Mesenchymal stem cell (in vitro differentiated cells and primary cell): ENCODE measurements at regions not wholly inside any gene's neighbourhood (a gene's known extent, or its start where the extent isn't known, plus 50 kb on each side); places are given as distances from the start of the nearest gene placed in this dataset.

Experiments
- DNase-seq: peaks from one replicate; pipeline ENCODE4 v3.0.0-alpha.2; 2013
- H2AFZ ChIP-seq: one replicate; pipeline ENCODE4 v1.6.1; 2013; ENCODE audit warnings: low read depth, mild to moderate bottlenecking, control low read depth, inconsistent platforms, low read length, moderate library complexity
- H2AK5ac ChIP-seq: 2 replicates; pipeline ENCODE4 v1.6.1; 2013; ENCODE audit warnings: low read length, moderate library complexity, mild to moderate bottlenecking, inconsistent platforms; ENCODE audit not compliant: severe bottlenecking
- H2BK120ac ChIP-seq: one replicate; pipeline ENCODE4 v1.6.1; 2013; ENCODE audit warnings: low read depth, mild to moderate bottlenecking, inconsistent platforms, low read length, moderate library complexity
- H2BK12ac ChIP-seq, 2 experiments: one replicate each; pipeline ENCODE4 v1.6.1; 2013; ENCODE audit warnings: inconsistent platforms in 2 of 2, low read length in 2 of 2, mild to moderate bottlenecking in 2 of 2, moderate library complexity in 2 of 2, control low read depth in 1 of 2
- H2BK15ac ChIP-seq: one replicate; pipeline ENCODE4 v1.6.1; 2013; ENCODE audit warnings: mild to moderate bottlenecking, low read depth, inconsistent platforms; ENCODE audit not compliant: poor library complexity, severe bottlenecking
- H2BK5ac ChIP-seq: 2 replicates; pipeline ENCODE4 v1.6.1; 2013; ENCODE audit warnings: low read depth, mild to moderate bottlenecking, low read length, control low read depth, inconsistent platforms; ENCODE audit not compliant: poor library complexity, severe bottlenecking
- H3K14ac ChIP-seq, 2 experiments: one replicate each; pipeline ENCODE4 v1.6.1; 2013; ENCODE audit warnings: inconsistent platforms in 2 of 2, low read length in 2 of 2, control low read depth in 1 of 2, mild to moderate bottlenecking in 1 of 2, moderate library complexity in 1 of 2
- H3K18ac ChIP-seq, 2 experiments: one replicate each; pipeline ENCODE4 v1.6.1; 2013; ENCODE audit warnings: inconsistent platforms in 2 of 2, low read length in 2 of 2, control low read depth in 1 of 2, low read depth in 1 of 2, mild to moderate bottlenecking in 1 of 2
- H3K23ac ChIP-seq, 2 experiments: one replicate each; pipeline ENCODE4 v1.6.1; 2013; ENCODE audit warnings: inconsistent platforms in 2 of 2, low read length in 2 of 2, mild to moderate bottlenecking in 2 of 2, moderate library complexity in 2 of 2, control low read depth in 1 of 2
- H3K27ac ChIP-seq: 2 replicates; pipeline ENCODE4 v1.5.1; 2013; ENCODE audit warnings: mild to moderate bottlenecking, moderate library complexity, low read length, control low read depth, inconsistent platforms; ENCODE audit not compliant: poor library complexity, severe bottlenecking
- H3K27me3 ChIP-seq, 2 experiments: 2 replicates each; pipeline versions ENCODE4 v1.6.1 to v1.7.0; 2013; ENCODE audit warnings: low read length in 2 of 2, mild to moderate bottlenecking in 2 of 2, moderate library complexity in 2 of 2, control low read depth in 1 of 2, inconsistent platforms in 1 of 2; ENCODE audit not compliant: control insufficient read depth in 1 of 2, insufficient read depth in 1 of 2
- H3K36me3 ChIP-seq, 2 experiments: 2 replicates each; pipeline versions ENCODE4 v1.6.1 to v1.7.0; 2013; ENCODE audit warnings: low read length in 2 of 2, control low read depth in 1 of 2, inconsistent platforms in 1 of 2, low read depth in 1 of 2, mild to moderate bottlenecking in 1 of 2; ENCODE audit not compliant: insufficient read depth in 2 of 2, control insufficient read depth in 1 of 2
- H3K4ac ChIP-seq, 2 experiments: one replicate each; pipeline ENCODE4 v1.6.1; 2013; ENCODE audit warnings: inconsistent platforms in 2 of 2, low read length in 2 of 2, mild to moderate bottlenecking in 2 of 2, moderate library complexity in 2 of 2, control low read depth in 1 of 2, low read depth in 1 of 2
- H3K4me1 ChIP-seq: 2 replicates; pipeline ENCODE4 v1.6.1; 2013; ENCODE audit warnings: low read depth, low read length, control low read depth; ENCODE audit not compliant: control insufficient read depth, insufficient read depth
- H3K4me2 ChIP-seq: 2 replicates; pipeline ENCODE4 v1.6.1; 2013; ENCODE audit warnings: low read length, mild to moderate bottlenecking, inconsistent platforms; ENCODE audit not compliant: poor library complexity, severe bottlenecking
- H3K4me3 ChIP-seq, 2 experiments: 2 replicates each; pipeline versions ENCODE4 v1.5.1 to v1.7.0; 2013; ENCODE audit warnings: low read length in 2 of 2, mild to moderate bottlenecking in 2 of 2, control low read depth in 1 of 2, low read depth in 1 of 2; ENCODE audit not compliant: insufficient read depth in 1 of 2
- H3K79me1 ChIP-seq: replicated peaks from 2 replicates; pipeline ENCODE4 v1.6.1; 2013; ENCODE audit warnings: mild to moderate bottlenecking, control low read depth, low read length, inconsistent platforms; ENCODE audit not compliant: poor library complexity, severe bottlenecking
- H3K9ac ChIP-seq: 2 replicates; pipeline ENCODE4 v1.7.0; 2013; ENCODE audit warnings: mild to moderate bottlenecking, low read length, moderate library complexity
- H3K9me3 ChIP-seq: 2 replicates; pipeline ENCODE4 v1.7.0; 2013; ENCODE audit warnings: mild to moderate bottlenecking, low read length; ENCODE audit not compliant: control insufficient read depth
- H4K8ac ChIP-seq: one replicate; pipeline ENCODE4 v1.6.1; 2013; ENCODE audit warnings: inconsistent platforms, mild to moderate bottlenecking, low read length, moderate library complexity
- H4K91ac ChIP-seq: one replicate; pipeline ENCODE4 v1.6.1; 2013; ENCODE audit warnings: mild to moderate bottlenecking, low read length, inconsistent platforms
- WGBS: methylation state at CpG from one replicate; pipeline ENCODE4 v1.1.7; 2013; ENCODE audit warnings: mixed read lengths; 5-methylcytosine and 5-hydroxymethylcytosine counted together

DNA sequence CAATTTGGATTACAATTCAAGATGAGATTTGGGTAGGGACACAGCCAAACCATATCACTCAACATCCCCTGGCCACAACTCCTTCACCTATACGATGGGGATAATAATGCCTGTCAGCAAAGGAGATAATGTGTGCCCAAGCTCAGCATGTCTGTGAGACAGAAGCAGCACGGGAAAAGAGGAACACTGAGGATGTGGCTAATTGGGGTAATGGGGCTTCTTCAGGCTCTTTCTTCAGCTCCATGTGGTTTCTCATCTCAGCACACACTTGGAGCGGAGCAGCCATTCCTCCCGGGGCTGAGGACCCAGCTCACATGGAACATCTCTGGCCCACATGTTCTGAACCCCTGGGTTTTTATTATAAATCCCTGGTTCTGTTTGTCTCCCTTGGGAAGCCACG lies 136.0 kb upstream of the NAMPT start:
- 82% methylated on average over 5 of the region's 5 CpGs for WGBS
- H3K4ac ChIP-seq = peak overlapping the region; percentile 66 to 91
- H3K4me2 ChIP-seq = no peak overlapping the region
- H3K27ac ChIP-seq = peak overlapping the region; percentile 75
- H2BK15ac ChIP-seq = peak overlapping the region; percentile 75
- H2BK120ac ChIP-seq = peak overlapping the region; percentile 8
- no peak overlapping the region for H3K23ac ChIP-seq
- no peaks in the 10 kb centered on the region for H3K79me1 ChIP-seq
- no peak for DNase-seq
- H3K14ac ChIP-seq = no peak overlapping the region
- peak overlapping the region; percentile 59 to 98 for H2BK12ac ChIP-seq
- H3K18ac ChIP-seq = peak overlapping the region; percentile 41 to 92
- peak overlapping the region; percentile 83 for H4K91ac ChIP-seq
- H2BK5ac ChIP-seq = peak overlapping the region; percentile 47
- no peaks in the 10 kb centered on the region for H3K36me3 ChIP-seq
- peaks cover 5% of the 10 kb centered on the region for H3K9me3 ChIP-seq
- no peak overlapping the region for H3K4me3 ChIP-seq
- H2AFZ ChIP-seq = no peak overlapping the region
- peak overlapping the region; percentile 7 for H4K8ac ChIP-seq
- peak overlapping the region; percentile 74 for H3K9ac ChIP-seq
- H3K27me3 ChIP-seq = no peaks in the 10 kb centered on the region
- H2AK5ac ChIP-seq = peak overlapping the region; percentile 90
- H3K4me1 ChIP-seq = peaks cover 13% of the 10 kb centered on the region

- Histone ChIP-seq H2BK15ac (no peak overlapping the region), H3K9me3 (peaks cover 10% of the 10 kb centered on the region), H3K4me2 (no peak overlapping the region), H3K36me3 (no peaks in the 10 kb centered on the region), H3K4me1 (peaks cover 10% of the 10 kb centered on the region), H3K79me1 (no peaks in the 10 kb centered on the region), H3K27ac (no peak overlapping the region), H3K9ac (peak overlapping the region; percentile 74), H4K8ac (peak overlapping the region; percentile 69), H3K14ac (no peak overlapping the region), H2BK12ac (peak overlapping the region; percentile 84 to 98), H3K27me3 (no peaks in the 10 kb centered on the region), H2AFZ (no peak overlapping the region), H2AK5ac (peak overlapping the region; percentile 70), H2BK120ac (peak overlapping the region; percentile 62), H3K18ac (peak overlapping the region; percentile 41 to 79), H3K23ac (no peak overlapping the region), H3K4me3 (no peak overlapping the region), H2BK5ac (no peak overlapping the region), H3K4ac (peak overlapping the region in 1 of 2 experiments; percentile 91), H4K91ac (no peak overlapping the region)
- WGBS = 83% methylated on average over 2 of the region's 2 CpGs
- DNase-seq = no peak
Measured at GRCh38 chr7:106420210-106420609, 135.4 kb upstream of the NAMPT start.

DNA sequence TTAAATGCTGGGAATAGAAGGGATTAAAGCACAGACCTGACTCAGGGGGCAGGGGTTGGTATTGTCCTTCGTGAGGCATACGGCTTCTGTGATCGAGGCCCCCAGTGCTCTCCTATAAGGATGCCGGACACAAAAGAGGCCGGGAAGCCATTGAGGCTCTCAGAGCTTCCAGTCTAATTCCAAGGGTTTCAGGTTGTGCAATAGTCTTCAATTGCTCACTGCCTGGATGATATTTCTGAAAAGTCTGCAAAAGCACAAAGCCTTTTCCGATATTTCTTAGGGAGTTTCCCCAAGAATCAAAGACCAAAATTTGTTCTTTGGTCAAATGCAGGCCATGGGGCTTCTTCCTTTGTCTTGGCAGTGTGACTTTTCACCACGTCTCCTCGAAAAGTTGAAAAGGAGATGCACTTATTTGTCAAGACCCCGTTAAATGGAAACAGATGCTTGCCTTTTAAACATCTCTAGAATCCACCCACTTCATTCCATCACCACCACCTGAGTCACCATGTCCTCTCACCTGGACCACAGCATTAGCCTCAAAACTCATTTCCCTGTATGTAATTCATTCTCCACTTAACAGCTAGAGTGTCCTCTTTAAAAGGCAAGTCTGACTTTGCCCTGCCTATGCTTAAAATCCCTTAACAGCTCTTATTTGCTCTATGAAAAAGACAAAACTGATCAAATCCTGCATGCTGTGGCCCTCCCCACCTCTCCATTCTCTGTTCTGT lies 134.8 kb upstream of the NAMPT start:
- H3K23ac ChIP-seq = no peak overlapping the region
- peak overlapping the region in 1 of 2 experiments; percentile 68 for H3K18ac ChIP-seq
- 95% methylated on average over 9 of the region's 9 CpGs for WGBS
- no peak overlapping the region for H3K4me2 ChIP-seq
- H2BK120ac ChIP-seq = no peak overlapping the region
- H3K36me3 ChIP-seq = no peaks in the 10 kb centered on the region
- H3K27ac ChIP-seq = no peak overlapping the region
- H3K9me3 ChIP-seq = peaks cover 13% of the 10 kb centered on the region
- no peak overlapping the region for H3K4me3 ChIP-seq
- no peak overlapping the region for H3K14ac ChIP-seq
- no peak overlapping the region for H4K91ac ChIP-seq
- no peak overlapping the region for H2AFZ ChIP-seq
- no peak overlapping the region for H2AK5ac ChIP-seq
- no peaks in the 10 kb centered on the region for H3K27me3 ChIP-seq
- H4K8ac ChIP-seq = no peak overlapping the region
- H2BK15ac ChIP-seq = no peak overlapping the region
- no peak overlapping the region for H3K9ac ChIP-seq
- peaks cover 10% of the 10 kb centered on the region for H3K4me1 ChIP-seq
- H3K79me1 ChIP-seq = no peaks in the 10 kb centered on the region
- H2BK5ac ChIP-seq = no peak overlapping the region
- peak overlapping the region in 1 of 2 experiments; percentile 29 for H2BK12ac ChIP-seq
- peak; percentile 32 for DNase-seq
- peak overlapping the region in 1 of 2 experiments; percentile 41 for H3K4ac ChIP-seq

GRCh38 chr7:106418526-106418925 lies 133.7 kb upstream of the NAMPT start:
- WGBS = 71% methylated on average over 1 of the region's 2 CpGs
- Histone ChIP-seq H3K18ac (no peak overlapping the region), H3K14ac (no peak overlapping the region)

More at GRCh38 chr7:106418526-106418925, 133.7 kb upstream of the NAMPT start:
- peaks cover 4% of the 10 kb centered on the region for H3K4me1 ChIP-seq
- no peak overlapping the region for H3K4me3 ChIP-seq
- no peak overlapping the region for H2AFZ ChIP-seq
- no peak overlapping the region for H2BK15ac ChIP-seq
- H2AK5ac ChIP-seq = no peak overlapping the region
- no peak overlapping the region for H2BK120ac ChIP-seq
- no peak overlapping the region for H2BK12ac ChIP-seq
- no peaks in the 10 kb centered on the region for H3K36me3 ChIP-seq
- no peak overlapping the region for H3K4me2 ChIP-seq
- peaks cover 13% of the 10 kb centered on the region for H3K9me3 ChIP-seq
- no peak overlapping the region for H2BK5ac ChIP-seq
- H3K79me1 ChIP-seq = no peaks in the 10 kb centered on the region
- H3K27ac ChIP-seq = no peak overlapping the region
- H4K8ac ChIP-seq = no peak overlapping the region
- peak; percentile 86 for DNase-seq
- no peaks in the 10 kb centered on the region for H3K27me3 ChIP-seq
- no peak overlapping the region for H3K23ac ChIP-seq
- no peak overlapping the region for H3K4ac ChIP-seq
- peak overlapping the region; percentile 16 for H3K9ac ChIP-seq
- H4K91ac ChIP-seq = no peak overlapping the region
